ENCODE measurements at regions not wholly inside any gene's neighbourhood (a gene's known extent, or its start where the extent isn't known, plus 50 kb on each side); places are given as distances from the start of the nearest gene placed in this dataset.
"Not testable (repeated sequence)": the region's sequence is repeated elsewhere in the genome, so short reads cannot be mapped to it uniquely, and the experiment has no call there.

DNA sequence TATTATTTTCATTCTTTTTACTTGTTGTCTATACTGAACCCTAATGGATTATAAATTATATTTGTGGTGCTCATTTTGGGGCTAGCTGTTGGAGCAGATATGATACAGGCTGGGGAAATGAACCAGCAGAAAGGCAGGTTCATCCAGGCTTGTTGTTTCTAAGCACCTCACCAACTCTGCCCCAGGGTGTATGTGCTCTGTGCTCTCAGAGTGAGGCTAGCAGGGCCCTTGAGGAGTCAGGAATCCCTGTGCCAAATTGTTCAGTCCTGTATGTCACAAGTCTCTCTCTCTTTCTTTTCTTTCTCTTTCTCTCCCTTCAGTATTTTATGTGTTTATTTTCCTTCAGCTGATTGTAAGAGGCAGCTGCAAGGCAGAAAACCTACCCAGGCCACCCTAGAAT, 181.1 kb upstream of the DPP10 start:
- H3K27ac ChIP-seq = no peak overlapping the region
- H3K4me2 ChIP-seq = no peak overlapping the region
- no peaks in the 10 kb centered on the region for H4K20me1 ChIP-seq
- H3K9ac ChIP-seq = no peak overlapping the region
- no peaks in the 10 kb centered on the region for H3K9me3 ChIP-seq (replicated peaks in 1 of 11)
- no peaks in the 10 kb centered on the region for H3K36me3 ChIP-seq
- H3K4me1 ChIP-seq = no peaks in the 10 kb centered on the region
- no peaks in the 10 kb centered on the region for H3K27me3 ChIP-seq
- TF ChIP-seq Cebpa-rat (IDR thresholded peaks at IDR 0.05) = no peak
- H3K4me3 ChIP-seq = no peak overlapping the region

DNA sequence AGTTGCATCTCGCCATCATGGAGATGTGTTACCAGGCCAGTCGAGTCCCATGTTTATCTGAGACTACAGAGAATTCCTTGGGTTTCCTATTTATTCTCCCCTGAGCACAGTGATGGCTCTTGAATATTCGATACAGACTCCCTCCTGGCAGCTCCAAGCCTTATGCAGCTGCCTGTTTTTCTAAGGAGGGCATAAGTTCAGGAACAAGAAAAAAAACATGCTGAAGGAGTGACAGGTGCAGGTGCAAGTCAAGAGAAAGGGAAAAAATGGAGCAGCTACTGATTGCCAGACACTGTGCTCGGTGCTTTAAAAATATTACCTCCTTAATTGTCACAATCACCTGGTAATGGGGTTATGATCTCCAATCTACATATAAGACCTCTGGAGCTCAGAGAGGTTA, 177.2 kb upstream of the DPP10 start:
- Histone ChIP-seq H3K27me3 (no peaks in the 10 kb centered on the region), H3K9ac (no peak overlapping the region), H3K4me2 (no peak overlapping the region), H3K9me3 (replicated peaks in 1 of 11) (no peaks in the 10 kb centered on the region), H3K27ac (no peak overlapping the region), H3K4me1 (no peaks in the 10 kb centered on the region), H3K36me3 (no peaks in the 10 kb centered on the region), H4K20me1 (no peaks in the 10 kb centered on the region), H3K4me3 (no peak overlapping the region)
- no peak for TF ChIP-seq Cebpa-rat (IDR thresholded peaks at IDR 0.05)

DNA sequence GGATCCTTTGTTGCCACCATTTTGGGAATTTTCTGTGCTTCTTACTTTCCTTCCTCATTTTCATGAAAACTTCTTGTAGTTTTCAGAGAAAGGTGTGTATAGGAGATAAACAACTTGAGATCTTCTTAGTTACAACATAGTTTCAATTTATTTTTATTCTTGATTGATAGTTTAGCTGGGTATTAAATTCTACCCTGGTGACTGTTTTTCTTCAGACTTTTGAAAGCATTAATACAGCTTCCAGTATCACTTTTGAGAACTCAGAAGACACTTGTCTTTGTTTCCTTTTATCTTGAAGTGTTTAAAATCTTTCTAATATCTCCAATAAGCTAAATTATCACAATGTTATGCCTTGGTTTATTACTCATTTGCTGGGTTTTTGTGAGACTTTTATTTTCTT, 167.5 kb upstream of the DPP10 start:
- Histone ChIP-seq H3K9me3 (replicated peaks in 1 of 11) (peaks cover 19 to 35% (median 27%) of the 10 kb centered on the region in 11 experiments), H3K4me1 (no peaks in the 10 kb centered on the region)
- TF ChIP-seq Cebpa-rat (IDR thresholded peaks at IDR 0.05) = no peak

DNA sequence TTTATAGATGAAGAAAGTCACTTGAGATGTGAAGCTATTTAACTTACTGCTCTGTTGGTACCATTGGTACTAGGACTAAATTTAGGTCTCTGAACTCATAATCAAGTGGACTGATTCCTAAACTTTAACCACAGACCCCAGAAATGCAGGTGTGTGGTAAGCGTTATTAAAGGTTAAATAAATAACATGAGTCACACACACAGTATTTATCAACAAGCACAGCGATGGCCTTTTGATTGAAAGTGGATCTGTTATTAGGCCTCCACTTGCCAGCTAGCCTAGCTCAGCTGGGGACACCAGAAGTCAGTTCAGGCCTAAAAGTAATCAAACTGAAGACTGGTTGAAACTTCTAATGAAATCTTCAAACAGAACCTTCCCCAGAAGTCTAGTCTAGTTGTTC, 161.3 kb upstream of the DPP10 start:
- H3K4me2 ChIP-seq = no peak overlapping the region
- peaks cover 0 to 13% (median 6%) of the 10 kb centered on the region in 11 experiments; a peak in 13 of 22 replicates for H3K9me3 ChIP-seq (replicated peaks in 1 of 11)
- no peak overlapping the region for H3K9ac ChIP-seq
- H3K4me1 ChIP-seq = peaks cover 0 to 7% (median 0%) of the 10 kb centered on the region in 10 experiments; a peak in 4 of 20 replicates
- no peaks in the 10 kb centered on the region for H3K27me3 ChIP-seq
- no peaks in the 10 kb centered on the region for H4K20me1 ChIP-seq
- H3K36me3 ChIP-seq = no peaks in the 10 kb centered on the region
- H3K27ac ChIP-seq = no peak overlapping the region
- no peak overlapping the region for H3K4me3 ChIP-seq
- TF ChIP-seq Cebpa-rat (IDR thresholded peaks at IDR 0.05) = no peak

More for the DNA sequence above, 167.5 kb upstream of the DPP10 start:
- no peak overlapping the region for H3K4me3 ChIP-seq
- H3K9ac ChIP-seq = no peak overlapping the region
- no peaks in the 10 kb centered on the region for H3K36me3 ChIP-seq
- H3K27ac ChIP-seq = no peak overlapping the region
- H4K20me1 ChIP-seq = no peaks in the 10 kb centered on the region
- no peak overlapping the region for H3K4me2 ChIP-seq
- no peaks in the 10 kb centered on the region for H3K27me3 ChIP-seq

DNA sequence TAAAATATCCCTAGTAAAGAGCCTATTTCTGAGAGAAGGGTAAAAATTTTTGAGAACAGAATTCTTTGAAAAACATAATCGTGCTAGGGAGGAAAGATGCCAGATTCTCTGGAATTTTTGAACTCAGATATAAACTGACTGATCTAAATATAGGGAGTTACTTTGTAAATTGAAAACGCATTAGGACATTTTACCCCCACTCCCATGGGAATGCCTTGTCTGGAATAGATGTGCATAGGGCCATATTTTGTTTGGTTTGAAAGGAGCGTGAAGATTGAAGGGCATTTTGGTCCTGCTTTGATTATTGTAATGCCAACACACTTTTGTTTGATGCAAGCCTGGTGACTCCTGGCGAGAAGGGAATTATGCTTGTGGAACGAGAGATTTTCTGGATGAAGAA, 158.7 kb upstream of the DPP10 start:
- H3K36me3 ChIP-seq = no peaks in the 10 kb centered on the region
- H3K27ac ChIP-seq = no peak overlapping the region
- H3K4me1 ChIP-seq = peaks cover 0 to 7% (median 0%) of the 10 kb centered on the region in 10 experiments; a peak in 4 of 20 replicates
- no peak overlapping the region for H3K9ac ChIP-seq
- no peaks in the 10 kb centered on the region; a peak in 1 of 22 replicates for H3K9me3 ChIP-seq (replicated peaks in 1 of 11)
- H4K20me1 ChIP-seq = no peaks in the 10 kb centered on the region
- H3K4me2 ChIP-seq = no peak overlapping the region
- H3K27me3 ChIP-seq = no peaks in the 10 kb centered on the region
- no peak overlapping the region for H3K4me3 ChIP-seq
- no peak for TF ChIP-seq Cebpa-rat (IDR thresholded peaks at IDR 0.05)

DNA sequence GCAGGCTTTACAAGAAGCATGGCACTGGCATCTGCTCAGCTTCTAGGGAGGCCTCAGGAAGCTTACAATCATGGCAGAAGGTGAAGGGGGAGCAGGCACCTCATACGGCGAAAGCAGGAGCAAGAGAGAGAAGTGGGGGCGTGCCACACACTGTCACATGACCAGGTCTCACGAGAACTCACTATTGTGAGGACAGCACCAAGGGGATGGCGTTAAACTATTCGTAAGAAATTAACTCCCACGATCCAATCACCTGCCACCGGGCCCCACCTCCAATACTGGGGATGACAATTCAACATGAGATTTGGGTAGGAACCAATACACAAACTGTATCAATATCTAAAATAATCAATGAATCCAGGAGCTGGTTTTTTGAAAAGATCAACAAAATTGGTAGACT, 156.0 kb upstream of the DPP10 start:
- Histone ChIP-seq H3K27ac (no peak overlapping the region), H3K4me2 (no peak overlapping the region), H3K9me3 (replicated peaks in 1 of 11) (no peaks in the 10 kb centered on the region; a peak in 1 of 22 replicates), H4K20me1 (no peaks in the 10 kb centered on the region), H3K27me3 (no peaks in the 10 kb centered on the region), H3K4me1 (peaks cover 0 to 7% (median 0%) of the 10 kb centered on the region in 10 experiments; a peak in 4 of 20 replicates), H3K4me3 (no peak overlapping the region), H3K9ac (no peak overlapping the region), H3K36me3 (no peaks in the 10 kb centered on the region)
- no peak for TF ChIP-seq Cebpa-rat (IDR thresholded peaks at IDR 0.05)

DNA sequence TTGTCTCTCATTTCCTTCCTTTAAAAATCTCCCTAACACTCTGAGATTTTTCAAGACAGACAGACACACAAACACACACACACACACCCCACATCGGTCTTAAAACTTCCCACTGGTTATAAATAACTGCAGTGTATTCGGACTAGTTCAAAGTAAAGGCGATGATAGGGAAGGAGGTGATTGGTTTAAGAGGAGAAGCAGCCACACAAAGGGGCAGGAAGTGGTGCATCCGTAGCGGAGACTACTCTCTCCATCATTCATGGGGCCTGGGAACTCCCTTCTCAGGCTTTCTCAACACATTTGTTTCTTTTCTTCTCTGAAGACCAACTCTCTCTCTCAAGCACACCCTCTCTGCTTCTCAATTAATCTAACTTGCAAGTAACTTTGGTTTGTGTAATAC, 149.1 kb upstream of the DPP10 start:
- no peaks in the 10 kb centered on the region for H4K20me1 ChIP-seq
- H3K4me3 ChIP-seq = no peak overlapping the region
- H3K27ac ChIP-seq = no peak overlapping the region
- H3K36me3 ChIP-seq = no peaks in the 10 kb centered on the region
- H3K9ac ChIP-seq = no peak overlapping the region
- no peak for TF ChIP-seq Cebpa-rat (IDR thresholded peaks at IDR 0.05)
- no peaks in the 10 kb centered on the region for H3K9me3 ChIP-seq (replicated peaks in 1 of 11)
- no peaks in the 10 kb centered on the region for H3K27me3 ChIP-seq
- H3K4me1 ChIP-seq = no peaks in the 10 kb centered on the region
- no peak overlapping the region for H3K4me2 ChIP-seq

DNA sequence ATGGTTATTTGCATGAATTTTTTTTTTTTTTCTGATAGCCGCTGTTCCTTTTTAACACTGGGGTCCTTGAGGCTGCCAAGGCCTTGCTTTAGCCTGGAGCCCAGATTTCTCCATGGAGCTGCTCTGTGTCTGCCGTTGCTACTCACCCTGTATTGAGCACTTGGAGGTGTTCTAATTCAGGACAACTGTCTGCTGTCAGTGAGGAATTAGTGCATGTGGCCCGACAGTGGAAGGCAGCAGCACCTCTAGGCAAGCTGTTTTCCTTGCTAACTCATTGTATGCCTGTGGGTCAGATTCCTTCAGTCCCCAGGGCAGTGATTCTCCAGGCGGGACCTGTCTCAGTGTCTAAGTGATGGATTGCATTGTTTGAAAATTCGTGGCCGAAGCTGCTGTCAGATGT, 147.7 kb upstream of the DPP10 start:
- no peak overlapping the region for H3K4me2 ChIP-seq
- H3K27me3 ChIP-seq = no peaks in the 10 kb centered on the region
- H3K9me3 ChIP-seq (replicated peaks in 1 of 11) = no peaks in the 10 kb centered on the region
- H3K27ac ChIP-seq = no peak overlapping the region
- H3K4me3 ChIP-seq = no peak overlapping the region
- no peak overlapping the region for H3K9ac ChIP-seq
- H4K20me1 ChIP-seq = no peaks in the 10 kb centered on the region
- no peaks in the 10 kb centered on the region for H3K4me1 ChIP-seq
- H3K36me3 ChIP-seq = no peaks in the 10 kb centered on the region
- TF ChIP-seq Cebpa-rat (IDR thresholded peaks at IDR 0.05) = no peak

DNA sequence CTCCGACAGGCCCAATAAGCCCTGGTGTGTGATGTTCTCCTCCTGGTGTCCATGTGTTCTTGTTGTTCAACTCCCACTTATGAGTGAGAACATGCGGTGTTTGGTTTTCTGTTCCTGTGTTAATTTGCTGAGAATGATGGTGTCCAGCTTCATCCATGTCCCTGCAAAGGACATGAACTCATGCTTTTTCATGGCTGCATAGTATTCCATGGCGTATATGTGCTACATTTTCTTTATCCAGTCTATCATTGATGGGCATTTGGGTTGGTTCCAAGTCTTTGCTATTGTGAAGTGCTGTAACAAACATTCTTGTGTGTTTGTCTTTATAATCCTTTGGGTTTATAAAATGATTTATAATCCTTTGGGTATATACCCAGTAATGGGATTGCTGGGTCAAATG, 142.1 kb upstream of the DPP10 start:
- not testable (repeated sequence) for H3K4me3 ChIP-seq, H4K20me1 ChIP-seq, H3K27me3 ChIP-seq, H3K4me1 ChIP-seq, H3K9ac ChIP-seq, H3K36me3 ChIP-seq, H3K27ac ChIP-seq, H3K4me2 ChIP-seq
- peaks cover 0 to 14% (median 0%) of the 10 kb centered on the region in 11 experiments; a peak in 3 of 22 replicates for H3K9me3 ChIP-seq (replicated peaks in 1 of 11)

DNA sequence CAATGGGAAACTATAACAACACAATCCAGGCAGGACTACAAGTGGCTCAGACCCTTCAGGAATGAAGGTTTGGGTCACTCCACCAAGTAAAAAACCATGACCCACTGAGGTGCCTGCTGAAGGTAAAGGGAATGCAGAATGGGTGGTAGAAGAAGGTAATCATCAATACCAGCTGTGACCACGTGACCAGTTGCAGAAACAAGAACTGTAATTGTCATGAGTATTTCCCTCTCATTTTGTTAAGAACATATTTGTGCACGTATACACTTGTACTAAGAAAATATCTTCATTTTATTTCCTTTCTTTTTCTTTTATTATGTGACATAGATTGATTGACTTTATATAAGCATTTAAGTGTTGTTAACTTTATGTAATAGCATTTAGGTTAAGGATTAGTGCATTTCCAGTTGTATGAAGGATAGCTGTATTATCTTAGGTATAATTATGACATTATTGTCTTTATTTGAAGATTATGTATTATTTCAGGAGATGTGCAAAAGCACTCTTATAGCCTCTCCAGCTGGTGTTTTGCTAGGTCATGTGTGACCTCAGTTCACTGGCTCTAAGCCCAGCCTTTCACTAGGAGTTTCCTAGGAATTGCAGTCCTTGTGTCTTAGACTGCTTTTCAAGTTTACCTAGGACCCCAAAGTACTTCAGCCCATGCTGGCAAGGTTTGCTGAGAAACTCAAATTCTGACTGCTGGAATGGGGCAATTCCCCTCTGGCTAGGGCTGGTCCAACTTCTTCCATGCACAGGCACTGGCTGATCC, 125.7 kb upstream of the DPP10 start:
- Histone ChIP-seq H3K4me2 (no peak overlapping the region), H3K27me3 (no peaks in the 10 kb centered on the region), H3K9ac (no peak overlapping the region), H4K20me1 (no peaks in the 10 kb centered on the region), H3K36me3 (no peaks in the 10 kb centered on the region), H3K9me3 (replicated peaks in 1 of 11) (no peaks in the 10 kb centered on the region), H3K27ac (no peak overlapping the region), H3K4me1 (no peaks in the 10 kb centered on the region), H3K4me3 (no peak overlapping the region)
- TF ChIP-seq Cebpa-rat (IDR thresholded peaks at IDR 0.05) = no peak

All from BLaER1 treated with 17β-estradiol and CSF1 and Interleukin-3, amounts not matched to agents 10 nM and 100 nM (cell line).